CD4-positive, alpha-beta T cell treated with Interleukin-4 for 4 hours (primary cell): ENCODE measurements at regions not wholly inside any gene's neighbourhood (a gene's known extent, or its start where the extent isn't known, plus 50 kb on each side); places are given as distances from the start of the nearest gene placed in this dataset.

Experiments used
- DNase-seq: peaks from one replicate; pipeline ENCODE4 v3.0.0-alpha.2; 2020

DNA sequence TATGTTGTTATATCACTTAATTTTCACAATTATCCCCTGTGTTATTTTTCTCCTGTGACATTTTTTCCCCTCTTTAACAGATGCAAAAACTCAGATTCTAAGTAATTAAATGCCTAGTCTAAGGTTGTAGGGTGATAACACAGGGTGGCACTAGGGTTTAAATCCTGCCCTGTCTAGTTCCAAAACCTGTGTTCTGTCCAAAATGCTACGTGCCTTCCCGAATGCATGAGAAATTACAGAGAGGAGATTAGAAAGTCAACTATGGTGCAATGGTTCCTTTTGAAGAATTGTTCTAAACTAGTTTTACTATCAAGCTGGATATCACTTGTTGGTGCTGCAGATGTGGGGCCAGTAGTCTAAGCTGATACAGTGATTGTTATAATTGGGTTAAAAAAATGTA, 108.0 kb downstream of the DIPK2A start:
- DNase-seq: no peak

DNA sequence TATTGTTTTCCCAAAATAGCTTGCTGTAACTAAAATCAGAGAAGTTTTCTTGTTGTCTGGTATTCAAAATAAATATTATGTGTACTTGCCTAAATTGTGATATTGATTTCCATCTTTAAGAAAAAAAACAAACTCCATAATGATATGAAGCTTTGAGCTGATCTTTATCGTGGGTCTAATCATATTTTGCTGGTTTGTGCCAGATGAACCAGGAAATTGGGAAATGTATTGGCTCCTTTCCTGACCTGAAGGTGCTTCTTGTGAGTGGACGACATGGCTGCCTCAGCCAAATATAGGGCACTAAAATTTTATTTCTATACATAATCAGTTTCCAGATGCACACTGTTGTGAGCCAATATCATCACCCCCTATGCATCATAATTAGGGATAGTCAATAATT, 113.3 kb downstream of the DIPK2A start:
- no peak for DNase-seq

DNA sequence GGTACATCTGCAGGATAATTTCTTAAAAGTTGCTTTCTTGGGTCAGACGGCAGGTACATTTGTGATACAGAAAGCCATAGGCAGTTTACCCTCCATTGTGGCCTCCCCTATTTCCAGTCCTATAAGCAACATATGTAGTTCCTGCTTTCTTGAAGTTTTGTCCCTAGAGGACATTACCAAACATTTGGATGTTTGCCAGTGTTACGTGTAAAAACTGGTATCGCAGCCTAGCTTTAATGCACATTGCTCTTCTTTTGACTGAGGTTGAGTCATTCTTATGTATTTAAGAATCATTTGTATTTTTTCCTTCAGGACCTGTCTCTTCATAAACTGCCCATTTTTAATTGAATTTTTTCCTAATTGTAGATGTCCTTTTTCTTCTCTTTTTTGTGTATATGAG, 114.3 kb downstream of the DIPK2A start:
- DNase-seq: no peak

DNA sequence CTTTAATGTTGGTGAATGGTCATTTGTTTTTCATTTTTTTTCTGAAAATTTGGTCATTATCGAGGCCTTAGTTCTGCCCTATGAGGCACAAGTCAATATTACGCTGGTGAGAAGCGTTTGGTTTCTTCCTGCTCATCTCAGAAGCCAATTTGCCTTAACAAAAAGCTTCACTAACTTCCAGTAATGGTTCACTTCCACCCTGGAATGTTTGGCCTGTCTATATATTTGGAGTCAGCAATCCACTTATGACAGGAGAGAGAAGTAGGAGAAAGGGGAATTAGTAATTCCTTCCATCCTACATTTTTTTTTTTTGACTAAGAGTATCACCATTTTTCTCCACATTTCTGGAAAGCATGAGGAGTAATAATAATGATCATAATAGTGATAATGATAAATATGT, 124.4 kb downstream of the DIPK2A start:
- no peak for DNase-seq

DNA sequence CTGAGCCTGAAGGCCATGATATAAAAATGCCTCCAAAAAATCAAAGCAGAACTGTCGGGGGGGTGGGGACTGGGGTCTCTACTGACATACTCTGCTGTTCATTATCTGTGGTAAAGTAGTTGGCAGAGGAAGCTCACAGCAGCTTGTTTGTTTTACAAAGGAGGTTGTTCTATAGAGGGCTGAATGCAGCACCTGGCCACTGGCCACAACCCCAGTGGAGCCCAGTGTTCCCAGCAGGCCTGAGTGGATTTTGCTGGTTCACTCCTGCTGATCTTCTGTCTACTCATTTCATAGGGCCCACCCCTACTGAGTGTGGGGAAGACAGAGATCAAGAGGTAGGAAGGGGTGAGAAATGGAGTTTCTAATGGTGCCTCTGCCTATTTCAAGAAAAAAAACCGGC, 125.5 kb downstream of the DIPK2A start:
- DNase-seq: no peak

DNA sequence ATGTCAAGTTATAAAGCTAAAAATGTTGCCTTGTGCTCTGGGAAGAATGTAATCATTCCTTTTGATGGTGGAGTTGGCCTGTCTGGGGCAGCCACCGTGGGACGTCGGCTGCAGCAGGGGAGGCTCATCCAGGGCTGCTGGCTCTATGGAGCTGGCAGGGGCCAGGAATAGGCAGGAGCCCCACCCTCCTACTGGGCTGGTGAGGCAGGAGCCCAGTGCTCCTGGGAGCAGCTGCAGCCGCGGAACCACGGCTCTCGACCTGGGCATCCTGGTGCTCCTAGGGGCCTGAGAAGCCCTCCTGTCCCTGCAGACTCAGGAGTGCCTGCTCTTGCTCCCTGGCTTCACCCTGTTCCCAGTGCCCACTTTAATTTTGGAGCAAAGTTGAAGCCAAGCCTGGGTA, 127.1 kb downstream of the DIPK2A start:
- DNase-seq: no peak

DNA sequence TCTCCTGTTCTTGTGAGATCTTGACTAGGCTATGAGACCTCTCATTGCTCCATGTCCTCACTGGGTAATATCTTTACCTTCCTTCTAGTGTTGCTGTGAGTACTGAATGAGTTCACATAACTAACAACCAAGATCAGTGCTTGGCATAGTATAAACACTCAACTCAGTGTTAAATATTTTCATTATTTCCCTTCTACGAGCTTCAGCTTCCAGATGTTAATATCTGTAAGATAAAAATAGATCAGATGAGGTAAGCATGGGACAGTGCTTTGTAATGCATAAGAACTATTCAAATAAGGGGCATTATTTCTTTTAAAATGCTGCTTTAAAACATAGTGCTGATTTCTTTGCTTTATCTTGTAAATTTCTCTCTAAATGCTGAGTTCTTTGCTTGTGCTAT, 130.8 kb downstream of the DIPK2A start:
- DNase-seq: no peak

DNA sequence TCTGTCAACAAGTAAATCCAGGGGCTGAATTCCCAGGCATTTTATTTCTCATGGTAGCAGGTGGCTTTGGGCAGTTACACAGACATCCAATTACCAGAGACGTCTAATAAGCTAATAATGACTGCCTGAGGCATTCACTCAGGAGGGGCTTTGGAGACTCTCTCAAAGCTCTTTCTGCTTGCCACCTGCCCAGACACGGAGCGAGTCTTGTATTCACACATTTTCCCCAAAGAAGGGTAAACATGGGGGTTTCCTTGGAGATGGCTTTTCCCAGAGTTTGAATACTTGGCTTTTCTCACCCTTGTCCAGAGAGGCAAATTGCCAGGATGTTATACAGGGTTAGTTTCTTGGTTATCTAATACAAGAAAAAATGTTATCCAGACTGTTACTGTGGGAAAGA, 132.6 kb downstream of the DIPK2A start:
- DNase-seq: no peak

DNA sequence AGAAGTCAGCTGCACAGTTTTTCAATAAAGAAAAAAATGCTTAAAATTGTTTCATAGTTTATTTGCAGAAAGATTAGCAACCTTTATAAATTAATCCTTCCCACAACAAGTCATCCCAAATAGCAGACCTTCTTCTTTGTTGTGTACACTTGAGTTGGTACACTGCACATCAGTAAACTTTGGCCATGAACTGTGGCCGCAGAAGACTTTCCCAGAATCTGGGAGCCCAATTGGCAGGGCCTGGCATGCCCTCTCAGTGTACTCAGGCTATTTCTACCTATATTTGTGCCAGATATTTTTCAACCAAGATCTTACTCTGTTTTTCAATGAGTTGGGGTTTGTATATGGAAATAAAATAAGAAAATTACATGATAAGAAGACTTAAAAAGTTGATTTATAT, 133.1 kb downstream of the DIPK2A start:
- DNase-seq: no peak

DNA sequence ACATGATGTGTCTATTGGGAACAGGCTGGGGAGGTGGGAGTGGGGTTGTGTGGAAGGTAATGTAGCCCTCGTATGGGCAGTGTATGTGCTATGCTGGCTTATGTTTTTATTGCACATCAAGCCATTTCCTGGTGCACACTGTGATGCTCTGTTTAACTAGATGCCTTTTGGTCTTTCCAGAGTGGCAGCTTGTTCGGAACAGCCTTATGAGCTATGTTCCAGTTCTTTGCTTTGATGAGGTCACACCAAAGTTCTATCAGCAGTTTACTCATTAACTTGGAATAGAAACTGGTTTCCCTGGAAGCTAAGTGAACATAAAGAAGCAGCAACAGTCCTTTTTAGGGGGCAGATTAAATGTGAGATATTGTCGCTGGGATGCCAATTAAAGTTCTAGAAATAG, 133.9 kb downstream of the DIPK2A start:
- no peak for DNase-seq

DNA sequence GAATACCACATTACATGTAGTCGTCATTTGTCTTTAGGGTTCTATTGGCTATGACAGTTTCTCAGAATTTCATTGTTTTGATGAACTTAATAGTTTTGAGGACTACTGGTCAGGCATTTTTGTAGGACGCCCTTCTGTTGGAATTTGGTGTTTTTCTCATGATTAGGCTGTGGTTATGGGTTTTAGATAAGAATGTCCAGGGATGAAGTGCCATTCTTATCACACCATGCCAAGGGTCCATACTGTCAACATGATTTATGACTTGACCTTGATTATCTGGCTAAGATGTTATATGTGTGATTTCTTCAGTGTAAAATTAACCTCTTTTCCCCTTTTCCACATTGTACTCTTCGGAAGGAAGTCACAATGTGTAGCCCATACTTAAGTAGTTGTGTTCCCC, 135.3 kb downstream of the DIPK2A start:
- no peak for DNase-seq

DNA sequence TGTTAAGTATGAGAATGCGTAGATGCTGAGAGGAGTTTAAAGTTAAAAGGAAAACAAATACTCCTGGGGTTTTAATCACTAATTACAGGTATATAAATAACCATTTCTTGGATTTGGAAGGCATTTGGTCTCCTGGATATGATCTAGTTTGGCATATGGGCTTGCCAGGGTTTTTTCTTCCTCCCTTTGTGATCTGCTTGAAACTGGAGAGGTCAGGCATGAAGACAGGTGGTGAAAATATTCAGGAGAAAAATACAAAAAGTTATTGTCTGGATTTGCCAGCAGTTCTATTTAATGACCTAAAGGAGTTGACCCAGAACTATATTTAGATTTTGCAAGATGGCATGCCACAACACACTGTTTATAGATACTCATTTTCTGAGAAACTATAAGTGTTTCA, 136.3 kb downstream of the DIPK2A start:
- no peak for DNase-seq

DNA sequence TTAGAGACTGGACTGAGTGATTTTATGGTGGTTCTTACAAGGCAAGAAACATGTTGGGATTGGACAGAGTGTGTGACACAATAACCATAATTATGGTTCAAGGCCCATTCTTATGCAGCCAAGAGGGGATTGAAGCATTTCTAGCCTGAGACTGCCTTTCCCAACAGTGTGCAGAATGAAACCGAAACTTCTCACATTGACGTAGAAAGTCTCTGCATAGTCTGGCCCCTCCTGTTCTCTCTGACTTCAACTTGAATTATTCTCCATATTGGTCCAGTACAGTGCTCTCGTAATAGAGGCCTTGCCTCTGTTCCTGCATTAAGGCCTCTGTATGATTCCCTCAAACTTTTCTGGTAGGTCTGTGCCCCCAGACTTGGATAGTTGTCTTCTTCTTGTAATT, 138.3 kb downstream of the DIPK2A start:
- peak; percentile 6 for DNase-seq

DNA sequence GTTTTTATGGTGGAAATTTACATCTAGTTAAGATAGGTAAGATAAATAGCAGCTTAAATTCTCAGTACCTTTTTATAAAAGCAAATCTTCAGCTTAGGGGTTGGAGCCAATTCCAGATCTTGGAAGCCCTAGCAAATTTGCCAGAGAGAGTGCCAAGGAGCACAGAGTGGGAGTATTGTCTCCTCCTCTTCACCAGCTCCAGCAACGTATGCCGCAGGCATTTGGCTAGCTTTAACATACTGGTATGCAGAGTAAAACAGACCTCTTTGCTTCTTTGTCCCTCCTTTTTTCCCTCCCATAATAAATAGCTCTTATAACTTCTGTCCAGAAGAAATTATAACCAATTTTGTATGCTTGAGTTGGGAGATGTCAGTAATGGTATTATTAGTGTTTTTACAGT, 140.4 kb downstream of the DIPK2A start:
- DNase-seq: no peak

DNA sequence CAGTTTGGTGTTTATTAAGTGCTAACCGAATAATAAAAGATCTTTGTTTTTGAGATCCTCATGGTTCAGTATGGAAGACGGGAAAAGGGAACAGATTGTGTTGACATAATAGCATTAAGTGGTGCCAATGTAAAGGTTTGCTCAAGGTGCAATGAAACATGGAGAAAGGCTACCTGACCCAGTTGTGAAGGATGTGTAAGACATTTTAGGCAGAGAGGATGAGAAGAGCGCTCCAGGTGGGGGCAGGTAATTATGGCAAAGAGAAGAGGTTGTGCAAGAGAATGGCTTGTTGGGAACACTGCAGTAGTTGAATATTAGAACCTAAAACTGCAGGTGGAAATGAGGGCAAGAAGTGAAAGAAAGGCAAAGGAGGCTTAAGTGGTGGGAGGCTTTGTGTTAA, 140.8 kb downstream of the DIPK2A start:
- no peak for DNase-seq

DNA sequence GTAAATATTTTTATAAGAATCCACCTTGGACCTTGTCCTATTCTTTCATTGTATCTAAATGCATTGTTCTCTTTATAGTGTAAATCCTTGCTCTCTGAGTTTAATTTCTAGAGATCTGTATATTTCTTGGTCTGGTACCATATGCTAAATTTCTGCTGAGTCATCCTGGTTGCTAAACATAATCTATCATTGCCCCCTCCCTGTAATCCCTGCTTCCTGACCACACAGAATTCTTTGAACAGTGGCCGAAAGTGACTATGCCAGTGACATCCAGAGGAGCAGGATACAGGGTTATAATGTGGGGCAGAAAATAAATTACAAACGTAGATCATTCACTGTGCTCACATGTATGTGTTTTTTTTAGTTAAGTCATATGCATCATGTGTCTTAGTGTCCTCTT, 143.1 kb downstream of the DIPK2A start:
- DNase-seq: no peak

DNA sequence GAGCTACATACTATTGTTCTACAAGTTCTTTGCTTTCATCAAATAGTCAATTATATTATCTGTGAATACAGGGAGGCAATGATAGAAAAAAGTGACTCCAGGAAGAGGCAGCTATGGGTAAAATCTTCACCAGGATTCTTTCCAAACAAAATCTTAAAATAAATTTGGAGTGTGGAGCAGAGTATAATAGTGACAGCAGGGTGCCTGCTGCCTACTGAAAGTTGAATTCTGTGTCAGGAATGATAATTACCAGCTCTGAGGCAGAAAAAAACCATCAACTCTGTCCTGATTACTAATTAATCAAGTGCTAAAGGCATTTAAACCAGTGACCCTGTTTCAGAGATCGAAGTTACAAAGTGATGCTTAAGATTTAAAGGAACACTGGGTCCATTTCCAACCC, 148.0 kb downstream of the DIPK2A start:
- DNase-seq: no peak

DNA sequence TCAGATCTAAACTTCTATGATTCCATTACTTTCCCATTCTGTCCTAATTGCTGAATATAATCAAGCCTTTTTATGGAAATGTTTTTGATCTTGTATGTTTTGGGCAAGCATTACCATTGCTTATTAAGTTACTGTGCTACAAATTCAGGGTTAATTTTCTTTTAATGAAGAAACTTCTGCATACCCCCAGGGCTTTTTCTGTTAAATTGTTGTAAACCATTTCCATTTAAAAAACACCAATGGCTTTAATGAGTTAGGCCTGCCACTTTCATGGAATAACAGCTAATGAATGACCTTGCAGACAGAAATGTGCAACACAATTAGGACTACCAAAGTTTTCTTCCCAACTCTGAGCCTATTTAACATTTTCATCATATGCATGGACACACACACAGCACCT, 150.0 kb downstream of the DIPK2A start:
- no peak for DNase-seq

DNA sequence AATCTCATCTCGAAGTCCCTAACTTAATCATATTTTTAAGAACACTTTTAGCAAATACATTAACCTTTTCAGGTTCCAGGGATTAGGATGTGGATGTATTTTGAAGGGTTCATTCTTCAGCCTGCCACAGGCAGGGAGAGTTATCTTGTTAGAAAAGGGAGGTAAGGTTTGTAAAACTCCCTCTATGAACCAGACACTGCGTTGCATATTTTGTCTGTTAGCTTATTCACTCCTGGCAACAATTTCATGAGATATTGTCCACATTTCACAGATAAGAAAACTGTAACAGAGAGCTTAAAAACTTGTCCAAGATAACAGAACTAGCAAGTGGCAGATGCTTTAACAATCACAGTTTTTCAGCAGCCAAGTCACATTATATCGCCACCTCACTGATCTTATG, 155.4 kb downstream of the DIPK2A start:
- DNase-seq: no peak

DNA sequence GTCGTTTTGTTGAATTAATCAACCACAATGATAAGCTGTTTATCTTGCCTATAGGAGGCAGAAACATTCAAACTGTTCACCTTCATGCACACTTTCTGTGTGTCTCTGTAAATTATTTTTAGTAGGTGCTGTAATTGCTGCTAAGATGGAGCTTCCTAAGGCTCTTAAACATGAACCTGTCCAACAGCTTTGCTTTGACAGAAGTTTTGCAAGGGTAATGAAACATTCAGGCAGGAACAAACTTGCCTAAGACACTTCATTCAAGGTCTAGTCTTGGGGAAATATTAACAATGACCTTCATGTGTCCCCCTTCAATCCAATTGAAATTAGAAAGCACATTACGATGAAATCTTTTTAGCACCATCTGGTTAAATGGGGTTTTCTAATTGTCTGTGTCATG, 156.1 kb downstream of the DIPK2A start:
- DNase-seq: no peak

DNA sequence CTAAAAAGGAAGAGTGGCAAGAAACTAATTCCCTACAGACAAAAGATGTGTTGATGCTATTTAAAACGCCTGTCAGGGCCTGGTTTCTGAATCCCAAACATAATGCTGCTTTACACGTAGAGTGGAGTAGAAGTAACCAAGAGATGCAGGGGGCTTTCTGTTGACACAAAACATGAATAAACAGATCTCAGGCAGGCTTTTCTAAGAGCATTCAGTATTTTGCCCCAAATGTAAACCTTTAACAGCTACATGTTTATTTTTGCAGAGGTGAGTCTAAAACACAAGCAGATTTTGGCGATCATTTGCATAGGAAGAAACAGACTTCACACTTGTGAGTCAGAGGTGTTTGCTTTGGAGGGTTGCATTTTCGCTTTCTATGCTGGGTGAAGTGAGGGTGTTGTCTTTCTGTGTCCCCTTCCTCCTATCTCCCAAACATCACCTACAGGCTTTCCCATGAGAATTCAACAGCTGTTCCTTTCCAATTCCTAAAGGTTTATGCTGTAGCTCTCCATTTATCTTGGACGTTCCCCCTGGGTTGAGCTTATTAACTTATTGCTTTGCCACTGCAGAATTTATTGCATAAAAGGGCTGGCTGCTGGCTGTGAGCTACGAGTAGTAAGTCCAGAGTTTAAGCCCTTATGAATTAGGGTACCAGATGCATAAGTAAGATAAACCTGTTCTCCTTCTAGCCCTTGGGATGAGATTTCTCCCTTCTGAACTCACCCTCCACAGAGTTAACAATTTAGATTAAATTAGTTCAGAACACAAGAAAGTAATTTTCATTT, 156.7 kb downstream of the DIPK2A start:
- peak; percentile 30 for DNase-seq

DNA sequence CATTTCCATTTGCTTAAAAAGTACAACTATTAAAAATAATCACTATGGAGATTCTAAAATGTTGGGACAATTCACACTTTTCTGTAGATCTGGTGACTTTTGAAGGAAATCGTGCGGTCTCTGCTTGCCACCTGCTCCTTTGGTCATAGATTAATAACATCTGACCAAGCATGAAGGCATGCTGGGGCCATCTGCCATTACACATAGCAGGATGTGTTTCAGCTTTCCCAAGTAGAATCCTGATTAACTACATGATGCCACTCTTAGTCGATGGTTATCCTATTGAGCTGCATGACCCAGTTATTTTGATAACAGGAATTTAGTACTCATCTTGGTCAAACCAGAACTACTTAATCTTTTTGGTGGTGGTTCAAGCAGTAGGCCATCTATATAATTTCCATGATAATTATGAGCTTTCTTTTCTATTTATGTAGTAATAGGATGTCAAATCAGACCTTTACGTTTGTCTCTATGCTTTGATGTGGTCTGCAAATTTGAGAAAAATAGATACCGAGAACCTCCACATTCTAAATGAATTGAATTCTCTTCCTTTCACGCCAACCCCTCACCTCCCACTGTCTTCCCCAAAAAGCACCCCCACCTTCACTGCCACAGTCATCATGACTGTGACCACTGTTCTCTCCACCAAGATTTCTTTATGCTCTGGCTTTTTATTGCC, 158.1 kb downstream of the DIPK2A start:
- DNase-seq: no peak

DNA sequence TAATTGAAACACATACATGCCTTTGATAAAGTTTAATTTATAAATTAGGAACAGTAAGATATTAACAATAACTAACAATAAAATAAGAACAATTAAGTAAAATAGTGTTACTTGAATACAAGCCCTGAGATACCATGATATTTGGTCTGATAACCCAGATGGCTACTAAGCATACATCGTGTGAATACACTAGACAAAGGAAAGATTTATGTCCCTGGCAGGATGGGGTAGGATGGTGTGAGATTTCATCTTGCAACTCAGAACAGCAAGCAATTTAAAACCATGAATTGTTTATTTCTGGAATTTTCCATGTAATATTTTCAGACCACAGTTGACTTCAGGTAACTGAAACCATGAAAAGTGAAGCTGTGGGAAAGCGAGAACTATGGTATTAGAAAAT, 169.5 kb downstream of the DIPK2A start:
- DNase-seq: no peak

DNA sequence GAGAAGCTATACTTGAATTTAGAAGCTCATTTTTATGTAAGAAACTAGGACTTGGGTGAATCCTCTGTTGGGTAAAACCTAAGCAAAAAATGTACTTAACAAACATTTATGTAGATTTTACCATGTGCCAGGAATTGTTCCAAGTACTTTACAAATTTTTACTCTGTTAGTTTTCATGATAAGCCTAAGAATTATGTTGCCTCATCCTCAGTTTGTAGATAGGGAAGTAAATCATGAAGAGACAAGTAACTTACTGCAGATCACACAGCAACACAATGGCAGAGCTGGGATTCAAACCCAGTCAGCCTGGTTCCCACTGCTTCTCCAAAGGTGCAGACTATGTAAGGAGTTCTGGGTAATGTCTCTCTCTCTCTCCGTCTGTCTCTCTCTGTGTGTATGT, 169.9 kb downstream of the DIPK2A start:
- no peak for DNase-seq
